Pulmonary artery endothelial cell (primary cell): ENCODE measurements at regions not wholly inside any gene's neighbourhood (a gene's known extent, or its start where the extent isn't known, plus 50 kb on each side); places are given as distances from the start of the nearest gene placed in this dataset.

Experiments
- DNase-seq: peaks from one replicate; pipeline ENCODE4 v3.0.0-alpha.2; 2011; ENCODE audit warnings: low read depth, low spot score

GRCh38 chr3:34284959-34285826, 486.8 kb downstream of the PDCD6IP start:
- no peak for DNase-seq

GRCh38 chr3:34285827-34286188, 487.4 kb downstream of the PDCD6IP start:
- no peak for DNase-seq

- no peak for DNase-seq
Measured at GRCh38 chr3:34292605-34293300, 494.3 kb downstream of the PDCD6IP start.

GRCh38 chr3:34294240-34294639, 495.8 kb downstream of the PDCD6IP start:
- DNase-seq = no peak

- no peak for DNase-seq
Measured at GRCh38 chr3:34296796-34297195, 498.4 kb downstream of the PDCD6IP start.

GRCh38 chr3:34298653-34299052, 500.2 kb downstream of the PDCD6IP start:
- no peak for DNase-seq

- no peak for DNase-seq
Measured at GRCh38 chr3:34300621-34301020, 502.2 kb downstream of the PDCD6IP start.

GRCh38 chr3:34301313-34301712, 502.9 kb downstream of the PDCD6IP start:
- no peak for DNase-seq

- no peak for DNase-seq
Measured at GRCh38 chr3:34305266-34305665, 506.8 kb downstream of the PDCD6IP start.

GRCh38 chr3:34312684-34313083, 514.3 kb downstream of the PDCD6IP start:
- DNase-seq = no peak

- no peak for DNase-seq
Measured at GRCh38 chr3:34319881-34320280, 521.5 kb downstream of the PDCD6IP start.

GRCh38 chr3:34323517-34323916, 525.1 kb downstream of the PDCD6IP start:
- no peak for DNase-seq

- DNase-seq = no peak
Measured at GRCh38 chr3:34346656-34347055, 548.2 kb downstream of the PDCD6IP start.

GRCh38 chr3:34351882-34352777, 553.7 kb downstream of the PDCD6IP start:
- DNase-seq = no peak

- no peak for DNase-seq
Measured at GRCh38 chr3:34352778-34353331, 554.4 kb downstream of the PDCD6IP start.

- no peak for DNase-seq
Measured at GRCh38 chr3:34357461-34357860, 559.0 kb downstream of the PDCD6IP start.

- DNase-seq = no peak
Measured at GRCh38 chr3:34359064-34359463, 560.6 kb downstream of the PDCD6IP start.

GRCh38 chr3:34360713-34361112, 562.3 kb downstream of the PDCD6IP start:
- DNase-seq = no peak

- DNase-seq = no peak
Measured at GRCh38 chr3:34361921-34362320, 563.5 kb downstream of the PDCD6IP start.

GRCh38 chr3:34362910-34363309, 564.5 kb downstream of the PDCD6IP start:
- DNase-seq = no peak

GRCh38 chr3:34363881-34364280, 565.5 kb downstream of the PDCD6IP start:
- no peak for DNase-seq

GRCh38 chr3:34364335-34364734, 565.9 kb downstream of the PDCD6IP start:
- no peak for DNase-seq
